Activated naive CD4-positive, alpha-beta T cell treated with anti-CD3 and anti-CD28 coated beads, Interleukin-2, amount 50 U/mL, for 72 hours (primary cell): ENCODE measurements at regions not wholly inside any gene's neighbourhood (a gene's known extent, or its start where the extent isn't known, plus 50 kb on each side); places are given as distances from the start of the nearest gene placed in this dataset.
A peak's percentile ranks its signal among the peaks of the same experiment; 100 is the strongest.
"Not testable (repeated sequence)": the region's sequence is repeated elsewhere in the genome, so short reads cannot be mapped to it uniquely, and the experiment has no call there.

Experiments used
- ATAC-seq, 2 donors: fragments of 150-1000 bp; cut with Tn5 transposase; 2 replicates each; pipeline ENCODE4 v1.10.0; 2021; ENCODE audit warnings: mild to moderate bottlenecking in 2 of 2, moderate library complexity in 2 of 2
- DNase-seq, 2 donors: peaks; one replicate each; pipeline ENCODE4 v3.0.0; 2021 to 2022; ENCODE audit warnings: low spot score in 2 of 2
- H3K27ac Mint-ChIP-seq, 2 donors: one replicate each; pipeline ENCODE4 v1.8.0; 2022; ENCODE audit warnings: mild to moderate bottlenecking in 2 of 2, mixed read lengths in 2 of 2
- H3K36me3 Mint-ChIP-seq, 2 donors: one replicate each; pipeline ENCODE4 v1.8.0; 2022; ENCODE audit warnings: mixed read lengths in 2 of 2
- H3K9me3 Mint-ChIP-seq, 2 donors: one replicate each; pipeline ENCODE4 v1.8.0; 2022; ENCODE audit warnings: mixed read lengths in 2 of 2

DNA sequence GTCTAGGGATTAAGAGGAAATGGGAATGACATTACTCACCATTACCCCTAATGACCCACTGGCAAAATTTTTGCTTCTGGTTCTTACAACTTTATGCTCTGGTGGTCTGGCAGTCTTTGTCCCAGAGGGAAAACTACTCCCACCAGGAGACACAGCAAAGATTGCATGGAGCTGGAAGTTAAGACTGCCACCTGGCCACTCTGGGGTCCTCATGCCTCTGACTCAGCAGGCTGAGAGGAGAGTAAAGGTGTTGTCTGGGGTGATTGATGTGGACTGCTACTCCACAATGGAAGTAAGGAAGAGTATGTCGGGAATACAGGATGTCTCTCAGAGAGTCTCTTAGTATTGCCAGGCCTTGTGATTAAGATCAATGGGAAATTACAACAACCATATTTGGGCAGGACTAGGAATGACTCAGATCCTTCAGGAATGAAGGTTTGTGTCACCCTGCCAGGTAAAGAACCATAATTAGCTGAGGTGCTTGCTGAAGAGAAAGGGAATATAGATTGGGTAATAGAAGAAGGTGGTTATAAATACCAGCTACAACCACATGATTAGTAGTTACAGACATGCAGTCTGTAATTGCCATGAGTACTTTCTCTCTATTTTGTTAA is 215.5 kb downstream of the GPAT3 start:
- no peak for DNase-seq
- no peak for ATAC-seq
- Mint-ChIP-seq H3K9me3 (no peaks in the 10 kb centered on the region), H3K36me3 (no peaks in the 10 kb centered on the region), H3K27ac (peak overlapping the region in 1 of 2 donors; percentile 31)

DNA sequence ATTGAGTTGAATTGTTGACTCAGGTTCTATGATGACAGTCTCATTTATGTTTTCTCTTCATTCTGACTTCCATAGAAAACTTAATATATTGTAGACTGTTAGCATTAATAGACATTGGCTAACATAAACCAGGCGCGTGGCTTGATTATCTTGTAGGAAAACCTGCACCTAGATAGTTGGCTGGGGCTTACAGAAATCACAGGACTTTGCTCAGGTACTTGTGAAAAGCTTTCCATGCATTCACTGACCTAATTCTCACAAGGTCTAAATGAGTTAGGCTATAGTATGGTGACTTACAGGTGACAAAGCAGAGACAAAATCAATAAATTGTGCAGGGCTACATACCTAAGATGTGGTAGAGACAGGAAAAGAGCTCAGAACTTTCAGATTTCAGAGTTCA is 212.8 kb downstream of the GPAT3 start:
- DNase-seq (no peak), ATAC-seq (no peak)
- Mint-ChIP-seq H3K36me3 (no peaks in the 10 kb centered on the region), H3K9me3 (no peaks in the 10 kb centered on the region), H3K27ac (no peak overlapping the region)

DNA sequence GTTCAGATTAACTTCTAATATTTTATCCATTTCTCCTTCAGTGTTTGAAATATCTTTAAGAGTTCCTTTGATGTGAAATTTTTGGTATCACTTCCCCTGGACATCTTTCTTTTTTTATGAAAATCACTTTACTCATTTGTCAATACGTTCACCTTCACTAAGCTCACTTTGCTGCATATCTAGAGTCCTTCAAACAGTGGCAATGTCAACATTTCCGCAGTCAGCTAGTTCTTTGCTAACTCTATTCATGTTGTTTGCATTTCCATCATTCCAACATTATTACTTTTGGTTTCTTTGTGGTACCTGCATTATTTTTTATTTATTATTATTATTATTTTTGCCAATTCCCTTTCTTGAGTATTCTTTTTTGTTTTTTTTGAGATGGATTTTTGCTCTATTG is 203.0 kb downstream of the GPAT3 start:
- Mint-ChIP-seq H3K9me3 (no peaks in the 10 kb centered on the region), H3K27ac (no peak overlapping the region), H3K36me3 (no peaks in the 10 kb centered on the region)
- no peak for ATAC-seq
- DNase-seq = no peak

DNA sequence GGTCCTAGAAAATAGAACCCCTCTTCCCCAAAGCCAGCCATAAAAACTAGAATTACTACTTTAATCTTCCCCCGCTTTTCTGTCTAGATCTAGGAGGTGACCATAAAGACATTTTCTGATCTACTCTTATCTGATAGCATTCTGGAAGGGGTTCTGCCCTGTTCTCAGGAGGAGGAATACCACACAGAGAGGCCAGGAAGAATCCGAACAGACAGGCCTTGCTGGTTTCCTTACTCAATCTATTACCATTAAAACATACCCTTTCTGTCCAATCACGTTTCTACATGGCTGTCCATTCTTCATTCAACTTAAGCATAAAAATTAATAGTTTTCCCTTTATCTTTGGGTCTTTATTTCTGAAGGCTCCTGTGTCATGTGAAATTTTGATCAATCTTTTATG is 198.7 kb downstream of the GPAT3 start:
- H3K27ac Mint-ChIP-seq = no peak overlapping the region
- ATAC-seq (no peak), DNase-seq (no peak)
- no peaks in the 10 kb centered on the region for H3K9me3 Mint-ChIP-seq
- no peaks in the 10 kb centered on the region for H3K36me3 Mint-ChIP-seq

DNA sequence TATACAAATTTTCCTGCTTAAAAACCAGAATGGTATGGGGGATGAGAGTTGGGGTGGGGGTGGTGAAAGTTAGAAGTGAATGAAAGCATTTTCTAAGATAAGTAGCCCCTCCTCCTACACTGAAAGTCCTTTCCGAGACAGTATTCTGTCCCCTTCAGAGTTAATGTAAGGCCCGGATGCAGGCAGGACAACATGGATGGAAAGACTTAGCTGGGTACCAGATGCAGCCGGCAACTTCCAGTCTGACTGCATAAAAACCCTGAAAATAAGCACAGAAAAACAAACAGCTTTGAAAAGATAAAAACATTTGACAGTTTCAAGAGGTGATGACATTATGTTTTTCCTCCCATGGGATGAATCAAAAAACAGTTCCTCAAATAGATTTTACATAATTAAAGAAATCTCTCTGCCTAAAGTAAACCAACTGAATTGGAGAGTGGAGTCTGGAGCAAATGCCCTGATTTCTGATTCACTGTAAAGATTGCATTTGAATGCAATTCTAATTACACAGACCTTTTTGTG is 196.3 kb downstream of the GPAT3 start:
- no peak overlapping the region for H3K27ac Mint-ChIP-seq
- no peaks in the 10 kb centered on the region for H3K9me3 Mint-ChIP-seq
- DNase-seq (no peak), ATAC-seq (no peak)
- no peaks in the 10 kb centered on the region for H3K36me3 Mint-ChIP-seq

DNA sequence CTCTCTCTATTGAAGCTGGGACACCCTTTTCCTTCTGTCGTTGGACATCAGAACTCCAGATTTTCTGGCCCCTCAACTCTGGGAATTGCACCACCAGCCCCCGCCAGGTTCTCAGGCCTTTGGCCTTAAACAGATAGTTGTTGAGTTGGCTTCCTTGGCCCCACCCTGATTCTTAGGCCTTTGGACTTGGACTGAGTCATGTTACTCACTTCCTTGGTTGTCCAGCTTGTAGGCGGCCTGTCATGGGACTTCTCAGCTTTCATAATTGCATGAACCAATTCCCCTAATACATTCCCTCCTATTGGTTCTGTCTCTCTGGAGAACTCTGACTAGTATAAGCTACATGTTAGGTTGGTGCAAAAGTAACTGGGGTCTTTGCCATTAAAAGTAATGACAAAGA is 195.7 kb downstream of the GPAT3 start:
- H3K9me3 Mint-ChIP-seq = no peaks in the 10 kb centered on the region
- no peak overlapping the region for H3K27ac Mint-ChIP-seq
- ATAC-seq (no peak), DNase-seq (no peak)
- H3K36me3 Mint-ChIP-seq = no peaks in the 10 kb centered on the region

DNA sequence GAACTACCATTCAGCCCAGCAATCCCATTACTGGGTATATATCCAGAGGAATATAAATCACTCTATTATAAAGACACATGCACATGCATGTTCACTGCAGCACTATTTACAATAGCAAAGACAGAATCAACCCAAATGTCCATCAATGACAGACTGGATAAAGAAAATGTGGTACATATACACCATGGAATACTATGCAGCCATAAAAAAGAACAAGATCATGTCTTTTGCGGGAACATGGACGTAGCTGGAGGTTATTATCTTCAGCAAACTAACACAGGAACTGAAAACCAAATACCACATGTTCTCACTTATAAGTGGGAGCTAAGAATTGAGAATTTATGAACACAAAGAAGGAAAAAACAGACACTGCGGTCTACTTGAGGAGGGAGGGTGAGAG is 195.1 kb downstream of the GPAT3 start:
- H3K27ac Mint-ChIP-seq = not testable (repeated sequence)

DNA sequence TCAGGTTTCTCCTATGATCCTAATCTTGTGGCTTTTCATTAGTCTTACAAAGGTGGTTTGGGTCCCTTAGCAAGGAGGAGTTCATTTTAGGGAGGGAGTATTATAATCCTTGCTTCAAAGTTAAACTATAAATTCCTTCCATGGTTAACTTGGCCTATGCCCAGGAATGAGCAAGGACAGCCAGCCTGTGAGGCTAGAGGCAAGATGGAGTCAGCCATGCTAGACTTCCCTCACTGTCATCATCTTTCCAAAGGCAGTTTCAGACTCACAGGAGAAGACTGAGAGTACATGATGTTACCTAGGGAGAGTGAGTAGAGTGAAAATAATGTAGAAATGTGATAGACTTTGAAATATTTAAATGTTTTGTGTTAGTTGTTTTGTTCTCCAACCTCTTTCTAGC is 192.3 kb downstream of the GPAT3 start:
- Mint-ChIP-seq H3K27ac (no peak overlapping the region), H3K36me3 (no peaks in the 10 kb centered on the region), H3K9me3 (no peaks in the 10 kb centered on the region)
- no peak for DNase-seq
- no peak for ATAC-seq

More for the DNA sequence above, 195.1 kb downstream of the GPAT3 start:
- ATAC-seq, H3K9me3 Mint-ChIP-seq, DNase-seq, H3K36me3 Mint-ChIP-seq: not testable (repeated sequence)

DNA sequence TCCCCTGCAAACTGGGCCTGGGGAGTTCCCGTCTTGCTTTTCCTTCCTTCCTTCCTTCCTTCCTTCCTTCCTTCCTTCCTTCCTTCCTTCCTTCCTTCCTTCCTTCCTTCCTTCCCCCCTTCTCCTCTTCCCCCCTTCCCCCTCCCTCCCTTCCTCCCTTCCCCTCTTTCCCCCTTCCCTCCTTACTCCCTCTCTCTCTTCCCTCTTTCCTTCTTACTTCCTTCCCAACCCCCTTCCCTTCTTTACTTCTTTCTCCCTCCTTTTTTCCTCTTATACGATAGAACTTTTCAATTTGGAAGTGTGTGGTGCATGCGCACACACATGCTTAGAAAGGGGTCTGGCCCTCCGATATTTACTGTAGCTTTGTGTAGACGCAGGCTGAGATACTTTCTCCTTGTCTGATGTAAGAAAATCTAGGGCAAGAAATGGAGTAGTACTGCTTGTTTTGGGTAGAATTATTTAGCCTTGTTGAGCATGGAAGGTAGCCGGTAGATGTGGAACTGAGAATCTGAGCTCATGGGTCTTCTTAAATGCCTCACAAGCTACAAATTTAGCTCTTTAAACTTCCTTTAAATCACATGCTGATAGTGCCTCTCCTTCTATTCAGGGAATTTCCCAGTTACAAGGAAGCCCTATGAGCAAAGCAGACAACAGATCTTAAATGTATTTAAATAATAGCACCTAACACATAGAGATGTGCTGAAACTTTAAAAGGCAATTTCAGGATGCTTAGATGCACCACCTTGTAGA is 189.6 kb downstream of the GPAT3 start:
- Mint-ChIP-seq H3K27ac (no peak overlapping the region), H3K9me3 (no peaks in the 10 kb centered on the region), H3K36me3 (no peaks in the 10 kb centered on the region)
- ATAC-seq = no peak
- DNase-seq = no peak

DNA sequence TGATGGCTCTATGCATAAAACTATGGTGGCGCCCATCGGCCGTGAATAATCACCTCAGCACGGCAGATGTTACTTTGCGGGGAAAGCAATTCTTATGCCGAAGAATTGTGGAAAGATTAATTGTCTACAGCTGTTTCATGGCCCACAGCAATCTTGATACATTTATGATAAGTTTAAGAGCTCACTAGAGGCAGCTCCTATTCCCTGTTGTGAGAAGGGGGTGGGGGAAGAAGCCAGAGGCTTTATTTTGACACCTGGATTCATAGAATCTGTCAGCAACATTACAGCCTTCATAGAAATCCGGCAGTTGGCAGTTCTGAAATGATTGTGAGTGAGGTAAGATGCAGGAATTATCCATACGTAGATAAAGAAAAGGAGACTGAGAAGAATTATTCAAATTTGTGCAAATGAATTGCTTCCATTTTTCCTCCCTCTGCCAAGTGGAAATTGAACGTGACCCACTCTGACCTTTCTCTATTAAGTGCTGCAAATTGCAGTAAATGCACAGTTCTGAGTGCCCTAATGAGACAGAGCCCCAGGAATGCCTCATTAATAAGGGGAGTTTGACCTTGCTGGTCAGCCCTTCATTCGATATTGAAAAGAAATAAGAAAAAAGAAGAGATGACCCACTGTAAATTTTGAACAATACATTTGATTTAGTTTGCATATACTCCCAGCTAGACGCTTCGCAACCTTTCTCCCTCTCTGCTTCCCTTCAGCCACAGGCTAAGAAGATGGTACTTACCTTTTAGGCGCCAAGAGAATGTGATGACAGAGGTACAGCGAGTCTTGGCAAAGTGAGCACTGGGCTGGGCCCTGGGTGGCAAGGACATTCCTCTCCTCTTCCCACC is 188.8 kb downstream of the GPAT3 start:
- Mint-ChIP-seq H3K9me3 (no peaks in the 10 kb centered on the region), H3K36me3 (no peaks in the 10 kb centered on the region), H3K27ac (no peak overlapping the region)
- ATAC-seq (no peak), DNase-seq (no peak)

DNA sequence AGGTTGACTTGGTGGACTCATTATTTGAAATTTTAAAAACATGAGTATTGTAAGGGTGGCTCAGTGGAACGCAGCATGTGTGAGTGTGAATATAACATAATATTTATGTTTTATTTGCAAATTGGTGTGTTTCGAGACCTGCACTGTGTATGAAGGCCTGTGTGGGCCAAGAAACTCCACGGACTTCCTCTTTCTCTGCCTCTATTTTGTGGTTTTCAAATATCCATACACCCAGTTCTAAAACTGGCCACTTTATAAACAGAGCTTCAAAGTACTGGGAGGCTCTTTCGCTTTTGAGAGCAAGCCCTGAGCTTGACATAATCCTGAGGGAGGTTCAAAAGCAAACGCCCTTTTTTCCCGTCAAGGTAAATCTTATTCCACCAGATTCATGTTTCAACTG is 187.7 kb downstream of the GPAT3 start:
- no peak for ATAC-seq

DNA sequence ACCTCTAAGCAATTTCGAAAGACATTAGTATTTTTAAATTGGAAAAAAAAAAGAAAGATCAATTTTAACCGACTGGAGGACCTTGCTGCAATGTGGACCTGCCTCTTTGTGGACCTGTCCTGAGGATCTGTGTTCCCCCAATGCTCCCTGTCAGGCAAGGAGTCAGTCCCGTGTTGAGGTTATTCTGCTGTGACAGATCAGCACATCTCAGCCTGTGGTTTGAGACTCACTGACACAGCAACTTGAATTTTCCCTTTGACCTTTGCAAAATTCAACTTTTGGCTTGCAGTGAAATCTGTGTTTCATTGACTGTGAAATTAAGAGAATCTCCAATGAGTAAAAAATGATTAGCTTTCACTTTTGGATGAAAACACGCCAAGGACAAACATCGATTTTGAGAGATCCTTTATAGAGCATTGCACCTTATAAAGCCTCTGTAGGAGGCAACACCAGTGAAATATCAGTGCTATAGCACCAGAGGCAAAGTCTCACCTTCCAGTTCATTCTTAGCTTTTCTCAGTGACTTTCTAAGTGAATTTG is 186.9 kb downstream of the GPAT3 start:
- H3K27ac Mint-ChIP-seq = no peak overlapping the region
- H3K9me3 Mint-ChIP-seq = no peaks in the 10 kb centered on the region
- ATAC-seq (no peak), DNase-seq (no peak)
- no peaks in the 10 kb centered on the region for H3K36me3 Mint-ChIP-seq

More for the DNA sequence above, 187.7 kb downstream of the GPAT3 start:
- H3K9me3 Mint-ChIP-seq = no peaks in the 10 kb centered on the region
- DNase-seq = no peak
- H3K27ac Mint-ChIP-seq = no peak overlapping the region
- H3K36me3 Mint-ChIP-seq = no peaks in the 10 kb centered on the region

DNA sequence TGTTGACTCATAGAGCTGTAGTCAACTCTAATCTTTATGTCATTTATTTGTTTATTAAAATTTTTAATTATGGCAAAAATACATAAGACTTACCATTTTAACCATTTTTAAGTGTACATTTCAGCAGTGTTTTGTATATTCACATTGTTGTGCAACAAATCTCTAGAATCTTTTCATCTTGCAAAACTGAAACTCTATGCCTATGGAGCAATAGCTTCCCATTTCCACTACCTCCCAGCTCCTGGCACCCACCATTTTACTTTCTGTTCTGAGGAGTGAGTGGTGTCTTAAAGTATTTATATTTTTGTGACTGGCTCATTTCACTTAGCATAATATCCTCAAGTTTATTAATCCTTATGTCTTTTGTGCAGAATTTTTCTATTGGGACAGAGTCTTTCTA is 181.0 kb downstream of the GPAT3 start:
- no peak overlapping the region for H3K27ac Mint-ChIP-seq
- ATAC-seq (no peak), DNase-seq (no peak)
- H3K36me3 Mint-ChIP-seq = no peaks in the 10 kb centered on the region
- no peaks in the 10 kb centered on the region for H3K9me3 Mint-ChIP-seq

DNA sequence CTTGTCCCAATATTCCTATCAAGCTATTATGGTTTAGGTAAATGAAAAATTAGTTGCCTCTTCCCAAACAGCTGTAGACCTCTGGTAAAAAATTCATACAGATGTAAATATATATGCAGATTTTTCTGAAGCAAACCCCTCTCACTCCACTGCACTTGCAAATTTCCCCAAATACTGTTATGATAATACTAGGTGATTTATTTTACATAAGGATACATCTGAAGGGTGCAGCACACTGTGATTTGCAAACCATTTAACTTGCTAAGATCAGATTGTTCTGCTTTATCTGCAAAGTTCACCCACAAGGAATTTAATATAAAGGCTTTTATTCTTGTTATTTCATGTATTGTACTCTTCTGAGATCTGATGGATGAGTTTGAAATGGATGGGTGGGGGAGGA is 177.0 kb downstream of the GPAT3 start:
- Mint-ChIP-seq H3K27ac (no peak overlapping the region), H3K9me3 (no peaks in the 10 kb centered on the region), H3K36me3 (no peaks in the 10 kb centered on the region)
- DNase-seq (no peak), ATAC-seq (no peak)

DNA sequence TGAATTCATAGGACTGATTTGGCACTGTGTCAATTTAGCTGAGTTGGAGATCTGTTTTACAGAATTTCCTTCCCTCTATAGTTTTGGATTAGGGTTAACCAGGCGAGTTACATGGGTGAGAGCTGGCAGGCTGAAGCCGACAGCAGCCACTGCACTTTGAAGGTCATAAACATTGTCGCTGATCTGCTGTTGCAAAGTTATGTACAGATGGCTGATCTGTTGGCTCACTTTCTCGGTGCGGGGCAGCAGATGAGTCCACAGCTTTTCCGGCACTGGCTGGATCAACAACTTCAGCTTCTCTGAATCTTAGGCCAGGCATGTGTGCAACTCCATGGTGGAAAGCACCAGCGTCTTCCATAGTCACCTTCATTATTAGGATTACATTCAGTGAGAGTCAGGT is 173.7 kb downstream of the GPAT3 start:
- H3K9me3 Mint-ChIP-seq = no peaks in the 10 kb centered on the region
- ATAC-seq (no peak), DNase-seq (no peak)
- H3K36me3 Mint-ChIP-seq = no peaks in the 10 kb centered on the region
- no peak overlapping the region for H3K27ac Mint-ChIP-seq

DNA sequence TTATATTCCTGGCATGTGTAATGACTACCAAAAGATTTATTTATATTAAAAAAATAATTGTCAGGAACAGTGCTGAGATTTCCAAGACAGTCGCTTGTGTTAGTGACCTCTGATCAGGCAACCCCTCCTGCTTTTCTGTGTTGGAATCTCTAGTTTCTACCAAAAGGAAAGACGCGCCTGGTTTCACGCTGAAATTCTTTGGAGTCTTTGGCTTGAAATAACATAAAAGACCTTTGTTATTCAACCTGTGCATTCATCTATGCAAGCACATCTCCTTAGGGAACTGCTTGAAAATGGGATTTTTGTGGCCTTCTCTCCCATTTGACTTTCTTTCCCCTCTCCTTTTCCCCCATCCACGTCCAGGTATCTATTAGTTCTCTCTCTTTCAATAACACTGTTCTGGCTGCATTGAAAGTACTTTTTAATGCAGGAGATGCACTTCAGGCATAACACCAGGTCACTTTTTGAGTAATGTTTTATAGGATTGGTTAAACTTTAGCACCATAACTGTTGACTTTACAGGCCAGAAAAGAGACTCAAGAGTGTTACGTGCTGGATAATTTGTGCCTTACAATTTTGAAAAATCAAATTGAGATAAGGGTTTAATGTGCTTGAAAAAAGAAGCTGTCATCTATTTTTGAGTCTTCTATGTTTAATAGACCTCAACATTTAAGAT is 172.7 kb downstream of the GPAT3 start:
- Mint-ChIP-seq H3K9me3 (no peaks in the 10 kb centered on the region), H3K36me3 (no peaks in the 10 kb centered on the region), H3K27ac (no peak overlapping the region)
- ATAC-seq = no peak
- DNase-seq = no peak

DNA sequence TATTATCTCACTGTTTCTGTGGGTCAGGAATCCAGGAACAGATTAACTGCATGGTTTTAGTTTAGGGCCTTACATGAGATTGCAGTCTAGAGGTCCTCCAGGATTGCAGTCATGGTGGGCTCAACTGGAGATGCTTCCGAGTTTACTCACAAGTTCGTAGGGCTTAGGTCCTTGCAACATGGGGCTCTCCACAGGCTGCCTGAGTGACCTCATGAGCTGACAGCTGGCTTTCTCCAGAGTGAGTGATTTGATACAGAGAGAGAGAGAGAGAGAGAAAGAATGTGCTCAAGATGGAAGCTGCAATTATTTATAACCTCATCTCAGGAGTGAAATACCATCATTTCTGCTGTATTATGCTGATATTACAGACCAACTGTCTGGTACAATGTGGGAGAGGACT is 168.9 kb downstream of the GPAT3 start:
- no peak overlapping the region for H3K27ac Mint-ChIP-seq

More for the DNA sequence above, 168.9 kb downstream of the GPAT3 start:
- DNase-seq (no peak), ATAC-seq (no peak)
- H3K9me3 Mint-ChIP-seq = peaks cover 5 to 6% of the 10 kb centered on the region in 2 donors
- H3K36me3 Mint-ChIP-seq = no peaks in the 10 kb centered on the region
